GM21367 (cell line): ENCODE measurements at regions not wholly inside any gene's neighbourhood (a gene's known extent, or its start where the extent isn't known, plus 50 kb on each side); places are given as distances from the start of the nearest gene placed in this dataset.

Experiments
- ATAC-seq: cut with Tn5 transposase; IDR thresholded peaks from one replicate; pipeline ENCODE4 v1.9.1; 2021; ENCODE audit not compliant: unreplicated experiment

DNA sequence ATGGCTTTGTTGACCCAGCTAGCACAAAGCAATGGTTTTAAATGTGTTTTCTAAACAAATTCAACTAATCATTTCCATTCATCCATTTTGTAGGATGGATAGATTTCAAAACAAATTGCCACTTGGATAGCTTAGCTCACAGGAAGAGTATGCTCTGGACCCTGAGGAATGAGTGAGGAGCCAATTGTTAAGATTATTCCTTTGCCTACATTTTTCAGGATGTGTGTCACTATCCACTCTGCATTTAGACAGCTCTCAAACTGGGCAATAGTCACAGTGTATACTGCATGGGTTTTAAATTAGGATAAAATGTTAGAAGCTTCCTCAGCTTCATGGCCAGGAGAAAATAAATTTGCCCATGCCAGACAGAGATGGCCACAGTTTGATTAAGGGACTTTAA, 605.6 kb upstream of the TEX47 start:
- no peak for ATAC-seq

DNA sequence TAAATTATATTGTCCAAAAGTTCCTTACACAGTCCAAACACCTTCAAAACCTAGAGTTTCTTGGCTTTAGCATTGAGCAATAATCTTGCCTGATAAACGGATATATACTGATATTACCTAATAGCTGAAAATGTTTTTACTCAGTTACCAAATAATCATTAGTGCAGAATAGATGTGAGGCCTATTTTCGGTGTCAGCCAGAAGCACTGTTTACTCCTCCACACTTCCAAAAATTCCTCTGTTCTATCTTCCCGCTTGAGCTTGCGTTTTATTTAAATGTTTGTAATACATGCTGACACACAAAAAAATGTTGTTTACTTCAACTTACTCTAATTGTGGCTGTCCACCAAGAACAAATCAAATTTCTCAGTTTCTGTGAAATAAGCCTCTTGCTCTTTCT, 606.2 kb upstream of the TEX47 start:
- no peak for ATAC-seq

GRCh38 chr7:89451911-89452310, 656.4 kb upstream of the TEX47 start:
- ATAC-seq, result no peak

DNA sequence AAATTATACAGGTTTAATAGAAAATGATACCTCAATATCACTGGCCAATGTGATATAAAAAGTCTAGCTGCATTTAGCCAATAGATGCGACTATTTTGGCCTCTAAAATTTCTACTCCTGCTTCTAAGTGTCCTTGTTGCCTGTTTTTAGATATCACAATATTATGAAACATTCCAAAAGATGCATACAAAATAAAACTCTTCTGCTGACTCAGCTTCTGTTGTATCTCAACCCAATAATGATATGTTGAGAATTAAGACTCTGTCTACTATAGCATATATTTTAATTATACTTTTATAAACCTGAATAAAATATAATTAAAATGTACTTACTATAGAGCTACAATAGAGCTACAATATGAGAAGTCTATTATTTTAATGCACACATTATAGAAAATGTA, 661.0 kb upstream of the TEX47 start:
- no peak for ATAC-seq

DNA sequence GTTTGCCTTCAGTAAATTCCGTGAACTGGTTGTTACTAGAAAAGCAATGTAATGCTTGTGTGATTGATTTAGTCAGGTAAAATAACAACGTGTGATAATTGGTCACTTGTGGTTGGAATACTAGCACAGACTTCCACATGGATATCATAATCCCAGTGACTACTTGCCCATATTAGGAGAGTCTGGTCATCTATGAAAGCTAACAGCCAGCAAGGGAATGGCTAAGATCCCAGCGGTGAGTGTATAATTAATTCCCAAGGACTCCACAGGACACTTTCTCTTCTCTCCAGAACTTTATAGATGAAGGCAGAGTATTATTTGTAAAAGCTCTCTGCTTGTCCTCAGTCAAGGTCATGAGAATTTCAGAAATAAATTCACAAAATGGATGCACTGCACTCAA, 662.6 kb upstream of the TEX47 start:
- ATAC-seq, result no peak

DNA sequence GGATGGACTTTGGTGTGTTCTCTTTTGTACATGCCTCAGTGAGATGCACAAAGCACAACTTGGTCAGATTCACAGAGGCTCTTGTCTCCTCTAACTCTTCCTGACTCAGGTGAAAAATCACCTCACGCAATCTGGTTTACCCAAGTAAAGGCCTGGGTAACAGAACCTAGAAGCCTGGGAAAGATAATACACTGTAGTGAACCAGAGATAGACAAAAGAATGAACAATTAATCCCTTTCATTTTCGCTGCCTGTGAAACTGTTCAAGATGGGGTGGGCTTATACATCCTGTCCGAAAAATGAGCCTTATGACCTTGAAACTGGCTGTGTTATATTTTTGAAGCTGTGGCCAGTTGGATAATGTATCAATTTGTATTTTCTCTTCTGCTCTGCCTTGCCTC, 678.9 kb upstream of the TEX47 start:
- ATAC-seq, result no peak

GRCh38 chr7:89477991-89478390, 676.3 kb upstream of the STEAP1 start:
- ATAC-seq, result no peak

- ATAC-seq, result no peak
These were observed 658.6 kb upstream of the STEAP1 start for GRCh38 chr7:89495704-89496103.

GRCh38 chr7:89500084-89500483, 654.2 kb upstream of the STEAP1 start:
- ATAC-seq, result no peak

DNA sequence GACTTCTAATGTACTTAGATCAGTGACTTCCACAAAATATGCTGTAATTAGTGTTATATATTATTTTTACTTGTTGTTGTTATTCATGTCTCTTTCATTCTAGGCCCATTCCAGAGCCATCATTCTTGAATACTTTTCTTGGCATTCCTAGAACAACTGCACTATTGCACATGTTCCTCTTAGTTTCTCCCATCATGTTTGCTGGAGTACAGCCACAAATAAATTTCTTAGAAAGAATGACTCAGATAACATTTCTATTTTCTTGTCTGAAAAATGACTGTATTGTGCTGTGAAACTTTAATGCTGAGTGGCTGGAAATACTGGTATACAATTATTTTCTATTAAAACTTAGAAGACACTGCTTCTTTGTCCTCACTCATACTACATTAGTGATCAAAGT, 651.0 kb upstream of the STEAP1 start:
- no peak for ATAC-seq

- ATAC-seq, result no peak
These were observed 647.2 kb upstream of the STEAP1 start for GRCh38 chr7:89507034-89507433.

- no peak for ATAC-seq
These were observed 642.4 kb upstream of the STEAP1 start for GRCh38 chr7:89511900-89512299.

- no peak for ATAC-seq
These were observed 639.3 kb upstream of the STEAP1 start for GRCh38 chr7:89514970-89515369.

DNA sequence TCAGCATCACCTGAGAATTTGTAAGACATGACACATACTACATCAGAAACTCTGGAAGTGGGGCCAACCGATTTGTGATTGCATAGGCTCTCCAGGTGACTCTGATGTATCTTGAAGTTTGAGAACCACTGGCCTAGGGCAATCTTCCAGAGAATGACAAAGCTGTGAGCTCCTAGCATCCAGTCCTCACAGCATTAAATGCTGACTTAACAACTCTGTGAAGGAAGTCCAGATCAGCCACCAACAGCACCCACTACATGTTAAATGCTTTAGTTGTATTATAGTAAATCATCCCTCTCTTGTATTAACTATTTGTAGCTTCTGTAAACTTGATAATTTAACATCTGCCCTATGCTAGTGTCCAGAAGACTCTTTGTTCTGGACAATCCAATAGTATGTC, 636.5 kb upstream of the STEAP1 start:
- ATAC-seq, result no peak

- no peak for ATAC-seq
These were observed 604.5 kb upstream of the STEAP1 start for GRCh38 chr7:89549768-89550167.

- no peak for ATAC-seq
These were observed 600.1 kb upstream of the STEAP1 start for GRCh38 chr7:89554209-89554608.

GRCh38 chr7:89559596-89559995, 594.7 kb upstream of the STEAP1 start:
- no peak for ATAC-seq

GRCh38 chr7:89563597-89563996, 590.7 kb upstream of the STEAP1 start:
- ATAC-seq, result no peak

GRCh38 chr7:89584896-89585295, 569.4 kb upstream of the STEAP1 start:
- no peak for ATAC-seq

GRCh38 chr7:89593125-89593524, 561.1 kb upstream of the STEAP1 start:
- ATAC-seq, result no peak

DNA sequence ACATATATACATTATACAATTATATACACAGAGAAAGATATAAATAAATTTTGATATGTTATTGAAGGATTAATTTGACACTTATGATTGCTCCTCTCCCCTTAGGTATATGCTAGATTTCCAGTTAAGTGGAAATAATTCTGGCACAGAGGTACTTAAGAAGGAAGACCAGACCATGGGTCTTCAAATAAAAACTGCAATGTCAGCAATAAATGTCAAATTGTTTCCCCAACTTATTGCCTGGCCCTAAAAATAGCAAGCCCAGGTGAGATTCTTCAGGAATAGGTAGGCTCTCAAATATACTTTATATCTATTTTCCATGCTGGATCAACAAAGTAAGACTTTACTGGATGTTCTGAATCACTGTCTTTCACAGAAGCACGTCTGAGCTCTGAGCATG, 551.3 kb upstream of the STEAP1 start:
- no peak for ATAC-seq

- no peak for ATAC-seq
These were observed 548.9 kb upstream of the STEAP1 start for GRCh38 chr7:89605362-89605761.

DNA sequence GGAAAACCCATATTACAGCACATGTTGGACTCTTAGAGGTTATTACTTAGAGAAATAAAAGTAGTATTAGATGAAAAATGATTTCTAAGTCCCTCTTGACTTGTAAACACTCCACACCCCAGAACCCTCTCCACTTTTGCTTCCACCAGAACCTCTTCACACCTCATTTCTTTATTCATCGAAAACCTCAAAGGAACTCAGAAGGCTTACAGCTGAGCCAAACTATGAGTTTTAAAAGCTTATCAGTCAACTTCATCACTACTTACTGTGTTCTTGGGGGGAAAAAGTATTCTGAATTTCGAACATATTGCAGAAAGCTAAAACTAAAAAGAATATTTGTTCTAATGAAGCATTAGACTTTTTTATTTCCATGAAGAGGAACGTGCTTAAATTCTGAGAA, 547.8 kb upstream of the STEAP1 start:
- ATAC-seq, result no peak

GRCh38 chr7:89607792-89608191, 546.5 kb upstream of the STEAP1 start:
- no peak for ATAC-seq
